Motor neuron (in vitro differentiated cells): ENCODE measurements at regions not wholly inside any gene's neighbourhood (a gene's known extent, or its start where the extent isn't known, plus 50 kb on each side); places are given as distances from the start of the nearest gene placed in this dataset.
A peak's percentile ranks its signal among the peaks of the same experiment; 100 is the strongest.

Source experiments
- ATAC-seq, 8 experiments: fragments of 200-7000 bp; cut with Tn5 transposase; replicated peaks in 6 of 8; 2 replicates each; pipeline ENCODE4 v1.8.0; 2021; ENCODE audit warnings: mild to moderate bottlenecking in 8 of 8, moderate library complexity in 8 of 8
- H3K27ac ChIP-seq, 2 donors: fragments of 250-450 bp; sonication (Bioruptor Pico); 2 replicates each; pipeline ENCODE4 v1.9.0; 2021; ENCODE audit warnings: antibody characterized with exemption in 2 of 2, mild to moderate bottlenecking in 2 of 2, moderate library complexity in 1 of 2
- H3K4me1 ChIP-seq, 2 donors: fragments of 250-450 bp; sonication (Bioruptor Pico); replicated peaks in 1 of 2; 2 replicates each; pipeline ENCODE4 v1.6.1; 2021; ENCODE audit warnings: antibody characterized with exemption in 2 of 2, mild to moderate bottlenecking in 2 of 2, moderate library complexity in 1 of 2
- H3K4me3 ChIP-seq, 5 donors: fragments of 250-450 bp; sonication (Bioruptor Pico); 2 replicates each; pipeline ENCODE4 v1.9.0; 2021; ENCODE audit warnings: antibody characterized with exemption in 5 of 5, mild to moderate bottlenecking in 5 of 5, moderate library complexity in 4 of 5
- WGBS, 10 experiments: fragments of 450-650 bp; shearing (Covaris generic); methylation state at CpG; one replicate each; pipeline ENCODE4 v1.0.0; 2022; 5-methylcytosine and 5-hydroxymethylcytosine counted together
- in situ Hi-C, 9 experiments: fragments of 400-800 bp; cut with MboI; loops; one replicate each; pipeline ENCODE4 v1.15.0; 2021; ENCODE audit warnings: low sequenced_read_pairs in 9 of 9, low pct_unique_long_range_greater_than_20kb in 2 of 9; ENCODE audit not compliant: unreplicated experiment in 9 of 9

DNA sequence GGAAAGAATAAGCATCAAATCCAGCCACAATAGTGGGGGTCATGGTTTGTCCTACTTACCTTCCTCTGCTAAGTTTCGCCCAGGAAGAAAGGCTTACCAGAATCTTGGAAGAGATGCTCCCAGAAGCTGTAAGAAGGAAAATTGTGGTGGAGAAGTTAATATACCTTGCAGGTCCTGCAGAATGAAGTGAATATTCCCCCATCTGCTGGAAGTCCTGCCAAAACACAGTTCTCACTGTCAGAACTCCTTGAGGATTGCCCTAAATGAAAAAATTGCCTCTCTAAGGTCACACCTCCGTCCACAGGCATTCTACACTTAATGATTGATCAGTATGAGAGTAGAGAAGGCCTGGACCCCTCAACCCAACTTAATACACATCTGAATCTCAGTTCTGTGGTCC is 78.4 kb upstream of the RGS21 start:
- Histone ChIP-seq H3K4me1 (no peaks in the 10 kb centered on the region), H3K27ac (no peak overlapping the region), H3K4me3 (no peak overlapping the region)
- 56 to 100% (median 100%) methylated on average over 1 to 2 of the region's 2 CpGs; no CpG with 5 or more reads in 1 of the 10 experiments for WGBS, 10 experiments
- in situ Hi-C loops = no loop called here
- no peak for ATAC-seq

DNA sequence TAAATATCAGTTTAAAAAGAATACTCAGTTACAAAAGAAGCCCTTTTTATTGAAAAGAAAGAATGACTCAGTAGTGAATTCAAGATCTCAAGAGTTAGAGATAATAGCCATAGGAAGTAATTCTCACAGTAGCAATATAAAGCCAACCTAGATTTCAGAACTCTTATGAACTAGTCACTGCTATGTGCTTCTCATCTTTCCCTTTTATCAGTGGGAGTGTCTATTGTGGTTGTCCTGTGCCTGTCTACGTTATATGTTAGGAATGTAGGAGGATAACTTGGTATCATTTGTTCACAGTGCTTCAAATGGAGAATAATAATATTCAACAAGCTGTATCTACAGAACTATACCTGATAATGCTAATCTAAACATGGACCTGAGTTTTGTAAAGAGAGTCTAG is 73.1 kb upstream of the RGS21 start:
- Histone ChIP-seq H3K27ac (no peak overlapping the region), H3K4me3 (no peak overlapping the region), H3K4me1 (no peaks in the 10 kb centered on the region)
- ATAC-seq = no peak
- in situ Hi-C loops = no loop called here
- 11 to 85% (median 80%) methylated on average over 1 of the region's 1 CpG; no CpG with 5 or more reads in 3 of the 10 experiments for WGBS, 10 experiments

DNA sequence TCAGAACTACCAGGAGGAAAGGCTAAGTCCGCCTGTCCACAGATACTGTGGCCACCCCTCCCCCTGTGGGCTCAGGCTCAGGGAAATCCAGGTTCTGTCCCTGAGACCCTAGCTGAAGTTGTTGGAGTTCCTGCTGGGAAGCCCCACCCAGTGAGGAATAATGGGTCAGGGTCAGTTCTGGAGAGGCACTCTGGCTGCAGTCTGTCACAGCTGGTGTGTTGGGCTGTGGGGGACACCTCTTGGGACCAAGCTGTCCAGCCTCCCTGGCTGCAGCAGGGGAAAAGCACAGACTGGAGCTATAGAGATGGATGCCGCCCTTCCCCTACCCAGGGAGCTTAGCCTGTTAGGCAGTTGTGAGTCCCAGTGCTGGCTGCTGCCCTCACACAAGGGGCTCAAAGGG is 65.1 kb upstream of the RGS21 start:
- in situ Hi-C loops = no loop called here
- Histone ChIP-seq H3K4me1 (no peaks in the 10 kb centered on the region), H3K4me3 (no peak overlapping the region), H3K27ac (no peak overlapping the region)
- ATAC-seq = no peak
- 40 to 90% (median 80%) methylated on average over 1 to 2 of the region's 2 CpGs; no CpG with 5 or more reads in 6 of the 10 experiments for WGBS, 10 experiments

DNA sequence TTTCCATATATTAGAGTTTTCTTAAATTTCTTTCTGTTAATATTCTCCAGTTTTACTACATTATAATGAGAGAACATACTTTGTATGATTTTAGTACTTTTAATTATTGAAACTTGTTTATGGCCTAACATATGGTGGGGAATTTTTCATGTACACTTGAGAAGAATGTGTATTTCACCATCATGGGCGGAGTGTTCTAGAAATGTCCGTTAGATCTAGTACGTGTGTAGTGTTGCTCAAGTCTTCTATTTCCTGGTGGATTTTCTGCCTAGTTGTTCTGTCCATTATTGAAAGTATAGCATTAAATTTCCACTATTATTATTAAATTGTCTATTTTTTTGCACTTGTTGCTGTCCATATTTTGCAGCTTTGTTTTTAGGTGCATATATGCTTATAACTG is 64.0 kb upstream of the RGS21 start:
- H3K4me1 ChIP-seq = no peaks in the 10 kb centered on the region
- in situ Hi-C loops = no loop called here
- H3K27ac ChIP-seq = no peak overlapping the region
- WGBS, 10 experiments = 37 to 98% (median 93%) methylated on average over 2 to 3 of the region's 3 CpGs; no CpG with 5 or more reads in 1 of the 10 experiments
- H3K4me3 ChIP-seq = no peak overlapping the region
- ATAC-seq = no peak

DNA sequence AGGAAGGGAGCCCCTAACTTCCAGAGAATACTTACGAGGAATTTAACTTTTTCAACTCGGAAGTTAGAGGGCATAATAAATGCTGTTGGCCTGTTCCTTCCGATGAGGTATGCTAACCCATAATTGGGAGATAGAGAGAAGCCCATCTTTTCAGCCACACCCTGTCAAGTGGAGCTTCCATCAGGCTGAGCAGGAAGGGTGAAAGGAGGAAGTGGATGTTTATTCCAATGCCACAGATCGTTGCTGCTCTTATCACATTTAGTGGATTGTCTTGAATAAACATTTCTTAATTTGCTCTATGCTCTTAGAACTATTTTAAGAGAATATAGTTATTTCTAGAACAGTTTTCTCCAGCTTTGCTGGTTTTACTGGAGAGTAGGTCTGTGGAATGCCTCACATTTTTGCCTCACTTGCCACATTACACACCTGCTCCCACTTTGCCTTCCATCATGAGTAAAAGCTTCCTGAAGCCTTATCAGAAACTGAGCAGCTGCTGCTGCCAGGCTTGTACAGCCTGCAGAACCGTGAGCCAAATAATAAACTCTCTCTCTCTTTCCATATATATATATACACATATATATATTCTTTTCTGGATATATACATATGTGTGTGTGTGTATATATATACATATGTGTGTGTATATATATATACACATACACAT is 60.0 kb upstream of the RGS21 start:
- in situ Hi-C loops = no loop called here
- Histone ChIP-seq H3K4me3 (no peak overlapping the region), H3K27ac (no peak overlapping the region), H3K4me1 (no peaks in the 10 kb centered on the region)
- ATAC-seq = no peak
- WGBS, 10 experiments = 13 to 100% (median 76%) methylated on average over 1 to 5 of the region's 5 CpGs

DNA sequence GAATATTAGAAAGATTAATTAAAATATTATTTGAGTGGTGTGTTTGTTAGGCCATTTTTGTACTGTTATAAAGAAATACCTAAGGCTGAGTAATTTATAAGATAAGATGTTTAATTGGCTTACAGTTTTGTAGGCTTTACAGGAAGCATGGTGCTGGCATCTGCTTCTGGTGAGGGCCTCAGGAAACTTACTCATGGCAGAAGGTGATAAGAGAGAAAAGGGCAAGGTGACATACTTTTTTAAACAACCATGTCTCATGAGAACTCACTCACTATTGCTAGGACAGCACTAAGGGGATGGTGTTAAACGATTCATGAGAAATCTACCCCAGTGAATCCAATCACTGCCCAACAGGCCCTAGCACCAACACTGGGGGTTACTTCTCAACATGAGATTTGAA is 56.7 kb upstream of the RGS21 start:
- ATAC-seq = no peak
- Histone ChIP-seq H3K4me1 (no peaks in the 10 kb centered on the region), H3K27ac (no peak overlapping the region), H3K4me3 (no peak overlapping the region)
- 9 to 100% (median 78%) methylated on average over 1 of the region's 1 CpG; no CpG with 5 or more reads in 4 of the 10 experiments for WGBS, 10 experiments
- in situ Hi-C loops = no loop called here

DNA sequence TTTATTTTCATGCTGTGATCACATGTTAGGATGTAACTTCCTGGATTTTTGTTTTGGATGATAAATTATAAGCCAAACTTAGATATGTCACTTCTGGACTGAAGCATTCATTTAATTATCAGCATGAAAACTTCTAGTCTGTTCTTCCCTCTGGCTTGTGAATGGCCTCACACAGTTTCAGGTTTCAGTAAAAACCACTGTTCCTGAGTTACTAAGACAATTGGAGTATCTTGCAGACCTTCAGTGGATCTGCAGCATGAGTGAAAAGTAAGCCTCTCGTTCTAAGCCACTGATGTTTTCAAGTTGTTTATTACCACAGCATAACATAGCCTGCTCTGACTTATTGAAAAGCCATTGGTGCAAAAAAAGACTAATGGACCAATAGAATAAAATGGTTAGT is 55.3 kb upstream of the RGS21 start:
- no peak overlapping the region for H3K4me3 ChIP-seq
- H3K27ac ChIP-seq = no peak overlapping the region
- in situ Hi-C loops = no loop called here
- no peak for ATAC-seq
- no peaks in the 10 kb centered on the region for H3K4me1 ChIP-seq
- WGBS, 10 experiments = 14 to 83% (median 73%) methylated on average over 1 of the region's 1 CpG; no CpG with 5 or more reads in 4 of the 10 experiments

DNA sequence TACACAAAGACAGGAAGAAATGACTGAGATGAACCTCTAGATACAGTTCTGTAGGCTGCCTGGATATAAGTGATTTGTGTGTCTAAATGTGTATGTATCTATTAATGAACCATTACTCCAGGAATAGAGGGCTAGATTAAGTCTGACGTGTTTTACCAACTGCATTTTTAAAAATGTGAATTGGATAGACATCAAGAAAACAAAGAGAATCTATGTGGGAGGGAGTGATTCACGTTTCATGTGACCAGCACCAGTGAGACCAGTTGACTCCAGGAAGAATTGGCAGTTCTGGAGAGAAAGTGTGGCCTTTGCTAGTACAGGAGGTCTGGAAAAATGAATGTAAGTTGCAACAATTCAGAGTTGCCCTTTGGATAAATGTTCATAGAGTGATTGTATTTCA is 53.4 kb upstream of the RGS21 start:
- peak in 2 of 8 experiments; percentile 83 to 89 for ATAC-seq
- no peak overlapping the region for H3K4me3 ChIP-seq
- H3K4me1 ChIP-seq = no peaks in the 10 kb centered on the region
- 0 to 100% (median 59%) methylated on average over 1 to 2 of the region's 2 CpGs for WGBS, 10 experiments
- no peak overlapping the region for H3K27ac ChIP-seq
- in situ Hi-C loops = no loop called here

DNA sequence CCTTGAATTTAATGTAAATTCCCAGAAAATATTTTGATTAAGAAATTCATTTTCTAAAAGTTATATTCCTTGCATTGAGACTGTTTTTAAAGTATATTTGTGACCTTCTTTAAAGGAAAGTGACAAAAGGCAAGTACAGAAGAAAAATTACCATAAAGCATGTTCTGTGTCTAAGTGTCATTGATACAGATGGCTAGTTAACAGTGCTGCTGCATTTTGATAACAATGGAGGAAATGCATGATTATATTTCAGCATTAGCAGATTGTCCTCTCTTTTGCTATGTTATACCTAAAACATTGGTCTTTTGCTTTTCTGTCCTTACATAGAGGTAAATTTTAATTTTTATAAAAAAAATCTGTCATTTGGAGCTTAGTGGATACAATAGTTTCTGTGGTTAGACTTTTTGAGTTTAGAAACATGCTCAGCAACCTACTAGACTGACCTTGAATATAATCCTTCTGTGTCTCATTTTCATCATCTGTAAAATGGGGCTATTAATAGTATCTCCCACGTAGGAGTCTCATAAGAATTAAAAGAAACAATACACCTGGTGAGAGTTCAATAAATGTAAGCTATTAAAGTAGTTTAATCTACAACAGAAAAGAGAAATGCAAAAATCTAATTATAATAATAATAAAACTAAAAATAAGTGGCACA is 51.1 kb upstream of the RGS21 start:
- Histone ChIP-seq H3K27ac (no peak overlapping the region), H3K4me1 (no peaks in the 10 kb centered on the region), H3K4me3 (no peak overlapping the region)
- no peak for ATAC-seq
- WGBS, 10 experiments = 50 to 91% (median 67%) methylated on average over 1 of the region's 1 CpG; no CpG with 5 or more reads in 1 of the 10 experiments
- in situ Hi-C loops = no loop called here

DNA sequence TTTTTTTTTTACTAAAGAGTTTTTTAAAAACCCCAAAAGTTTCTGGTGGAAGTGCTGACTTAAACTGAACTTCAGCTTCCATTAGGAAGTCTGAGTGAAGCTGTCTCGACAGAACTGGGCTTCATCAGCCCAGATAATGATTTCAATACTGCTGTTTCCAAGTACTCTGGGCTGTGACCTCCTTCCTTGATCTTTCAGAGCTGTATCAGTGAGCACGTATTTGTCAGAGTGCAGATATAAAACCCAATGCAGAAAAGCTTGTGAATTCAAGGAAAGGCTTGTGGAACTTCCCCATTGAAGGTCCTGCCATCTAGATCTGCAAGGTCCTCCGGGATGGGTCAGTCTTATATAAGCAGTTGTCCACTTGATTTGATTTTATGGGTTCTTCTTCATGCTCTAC is 50.1 kb upstream of the RGS21 start:
- Histone ChIP-seq H3K4me3 (no peak overlapping the region), H3K4me1 (no peaks in the 10 kb centered on the region), H3K27ac (no peak overlapping the region)
- WGBS, 10 experiments = 0 to 92% (median 77%) methylated on average over 1 to 3 of the region's 3 CpGs; no CpG with 5 or more reads in 1 of the 10 experiments
- ATAC-seq = no peak
- in situ Hi-C loops = no loop called here
